DMS114 treated with DMSO at 0.1 percent for 48 hours (cell line): ENCODE measurements at regions not wholly inside any gene's neighbourhood (a gene's known extent, or its start where the extent isn't known, plus 50 kb on each side); places are given as distances from the start of the nearest gene placed in this dataset.
A peak's percentile ranks its signal among the peaks of the same experiment; 100 is the strongest.
"Not testable (repeated sequence)": the region's sequence is repeated elsewhere in the genome, so short reads cannot be mapped to it uniquely, and the experiment has no call there.

Experiments
- DNase-seq: peaks from one replicate; lab custom pipeline; 2025; ENCODE audit not compliant: unreplicated experiment; lab: John Stamatoyannopoulos, UW

- no peak for DNase-seq
Measured at GRCh38 chr6:114833211-114833610, 490.4 kb upstream of the HS3ST5 start.

DNA sequence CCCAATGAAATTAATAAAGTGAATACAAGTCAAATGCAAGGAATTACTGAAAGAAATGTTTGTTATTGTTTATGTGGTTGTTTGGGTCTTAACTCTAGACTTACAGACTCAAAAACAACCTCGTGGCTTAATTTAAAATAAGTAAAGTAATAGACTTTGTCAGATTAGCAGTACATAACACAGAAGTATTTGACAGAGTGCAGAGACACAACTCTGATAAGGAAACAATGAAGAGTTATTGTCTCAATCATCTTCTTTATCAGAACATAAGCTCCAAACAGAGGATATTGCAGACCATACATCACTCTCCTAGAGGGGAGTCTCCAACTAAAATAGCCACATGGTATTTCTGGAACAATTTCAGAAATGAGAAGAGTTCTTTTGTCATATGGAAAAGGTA lies 487.7 kb upstream of the HS3ST5 start:
- DNase-seq, result no peak

GRCh38 chr6:114827135-114827534 lies 484.3 kb upstream of the HS3ST5 start:
- no peak for DNase-seq

DNA sequence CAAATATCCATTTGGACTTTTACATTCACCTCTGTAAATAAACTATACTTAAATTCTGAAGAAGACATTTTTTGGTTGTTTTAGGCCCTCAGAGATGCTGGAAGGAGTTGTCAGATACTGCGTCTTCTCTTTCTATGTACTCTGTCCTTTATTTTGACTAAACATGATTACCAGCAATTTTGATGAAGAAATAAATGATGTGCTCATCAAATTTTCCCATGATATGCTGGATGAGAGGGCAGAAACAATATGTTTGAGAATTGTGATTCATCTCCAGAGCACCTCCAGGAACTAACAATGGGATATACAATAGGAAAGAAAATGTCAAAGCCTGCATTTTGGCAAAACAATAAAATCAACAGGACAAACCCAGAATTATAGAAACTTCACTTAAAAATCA lies 481.6 kb upstream of the HS3ST5 start:
- no peak for DNase-seq

GRCh38 chr6:114816678-114817077 lies 473.9 kb upstream of the HS3ST5 start:
- DNase-seq, result no peak

DNA sequence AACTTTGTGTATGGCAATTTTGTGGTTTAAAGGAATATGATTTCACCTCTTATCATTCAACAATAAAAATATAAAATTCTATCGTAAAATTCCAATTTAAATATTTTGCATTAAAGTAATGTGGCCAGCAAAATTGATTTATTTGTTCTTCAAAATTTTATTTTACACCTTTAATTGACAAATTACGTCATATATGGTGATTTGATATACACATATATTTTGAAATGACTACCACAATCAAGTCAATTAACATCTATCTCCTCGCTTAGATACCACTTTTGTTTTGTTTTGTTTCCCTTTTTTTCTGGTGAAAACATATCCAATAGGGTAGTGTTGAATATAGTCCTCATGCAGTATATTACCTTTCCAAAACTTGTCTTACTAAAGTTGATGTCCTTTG lies 467.6 kb upstream of the HS3ST5 start:
- no peak for DNase-seq

DNA sequence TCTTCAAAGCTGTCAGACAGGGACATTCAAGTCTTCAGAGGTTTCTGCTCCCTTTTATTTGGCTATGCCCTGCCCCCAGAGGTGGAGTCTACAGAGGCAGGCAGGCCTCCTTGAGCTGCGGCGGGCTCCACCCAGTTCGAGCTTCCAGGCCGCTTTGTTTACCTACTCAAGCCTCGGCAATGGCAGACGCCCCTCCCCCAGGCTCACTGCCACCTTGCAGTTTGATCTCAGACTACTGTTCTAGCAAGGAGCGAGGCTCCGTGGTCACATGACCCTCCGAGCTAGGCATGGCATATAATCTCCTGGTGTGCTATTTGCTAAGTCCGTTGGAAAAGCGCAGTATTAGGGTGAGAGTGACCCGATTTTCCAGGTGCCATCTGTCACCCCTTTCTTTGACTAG lies 462.6 kb upstream of the HS3ST5 start:
- DNase-seq, result not testable (repeated sequence)

- DNase-seq, result no peak
Measured at GRCh38 chr6:114796576-114796975, 453.8 kb upstream of the HS3ST5 start.

GRCh38 chr6:114793428-114793827 lies 450.6 kb upstream of the HS3ST5 start:
- DNase-seq, result no peak

DNA sequence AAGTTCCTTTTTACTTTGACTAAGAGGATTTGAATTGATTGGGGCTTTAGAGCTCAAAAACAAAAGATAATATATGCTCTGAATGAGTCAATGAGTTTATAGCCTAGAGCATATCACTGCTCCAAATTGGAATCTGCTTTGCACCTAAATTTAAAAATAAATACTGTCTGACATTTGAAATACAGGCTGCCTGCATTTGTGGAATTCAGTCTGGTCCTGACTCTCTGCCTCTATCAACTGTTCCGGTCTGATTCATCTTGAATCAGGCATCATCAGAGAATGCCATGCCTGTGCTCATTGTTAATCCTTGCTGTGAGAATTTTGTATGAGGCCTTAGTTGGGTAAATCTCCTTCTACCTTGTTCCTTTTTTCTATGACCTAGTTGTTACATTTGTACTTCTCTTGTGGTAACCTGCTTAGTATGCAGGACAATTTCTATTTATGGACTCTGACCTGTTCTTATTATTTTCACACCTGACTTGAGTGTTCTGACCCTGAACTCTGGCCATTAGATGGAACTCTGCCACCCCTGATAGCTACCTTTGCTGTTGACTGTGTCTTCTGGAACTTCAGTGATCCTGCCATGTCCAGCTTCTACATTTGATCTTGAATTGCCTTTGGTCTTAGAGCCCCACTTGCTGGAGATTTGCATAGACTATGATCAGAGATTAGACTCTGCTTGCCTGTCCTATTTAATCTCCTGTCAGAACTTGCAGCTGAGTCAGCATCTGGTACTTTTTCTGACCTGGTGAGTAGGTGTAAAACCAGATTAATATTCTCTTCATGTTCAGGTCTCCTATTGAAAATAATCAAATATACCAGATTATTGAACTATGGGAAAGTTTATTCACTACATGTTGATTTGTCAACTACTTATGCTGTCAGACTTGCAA lies 442.7 kb upstream of the HS3ST5 start:
- no peak for DNase-seq

DNA sequence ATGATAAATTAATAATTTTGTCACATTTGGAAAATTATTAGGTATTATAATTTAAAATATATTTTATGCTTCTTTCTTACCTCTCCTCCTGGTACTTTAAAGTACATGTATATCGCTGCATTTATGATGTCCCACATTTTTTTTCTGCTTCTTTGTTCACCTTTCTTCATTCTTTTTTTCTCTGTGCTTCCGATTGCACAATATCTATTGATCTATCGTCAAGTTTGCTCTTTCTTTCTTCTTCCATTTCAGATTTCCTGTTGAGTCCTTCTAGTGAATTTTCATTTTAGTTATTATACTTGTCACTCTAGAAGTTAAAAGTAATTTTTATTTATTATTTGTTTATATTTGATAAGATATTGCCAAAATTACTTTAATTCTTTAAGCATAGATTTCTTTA lies 441.0 kb upstream of the HS3ST5 start:
- DNase-seq, result no peak

- DNase-seq, result no peak
Measured at GRCh38 chr6:114783083-114783482, 440.3 kb upstream of the HS3ST5 start.

DNA sequence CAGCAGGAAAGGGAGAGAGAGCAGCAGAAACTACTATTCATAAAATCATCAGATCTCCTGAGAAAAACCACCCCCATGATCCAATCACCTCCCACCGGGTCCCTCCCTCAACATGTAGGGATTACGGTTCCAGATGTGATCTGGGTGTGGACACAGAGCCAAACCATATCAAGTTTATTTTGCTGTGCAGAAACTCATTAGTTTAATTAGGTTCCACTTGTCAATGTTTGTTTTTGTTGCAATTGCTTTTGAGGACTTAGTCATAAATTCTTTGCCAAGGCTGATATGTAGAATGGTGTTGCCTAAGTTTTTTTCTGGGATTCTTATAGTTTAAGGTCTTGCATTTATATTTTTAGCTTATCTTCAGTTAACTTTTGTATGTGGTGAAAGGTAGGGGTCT lies 422.0 kb upstream of the HS3ST5 start:
- DNase-seq, result no peak

GRCh38 chr6:114762145-114762544 lies 419.3 kb upstream of the HS3ST5 start:
- no peak for DNase-seq

DNA sequence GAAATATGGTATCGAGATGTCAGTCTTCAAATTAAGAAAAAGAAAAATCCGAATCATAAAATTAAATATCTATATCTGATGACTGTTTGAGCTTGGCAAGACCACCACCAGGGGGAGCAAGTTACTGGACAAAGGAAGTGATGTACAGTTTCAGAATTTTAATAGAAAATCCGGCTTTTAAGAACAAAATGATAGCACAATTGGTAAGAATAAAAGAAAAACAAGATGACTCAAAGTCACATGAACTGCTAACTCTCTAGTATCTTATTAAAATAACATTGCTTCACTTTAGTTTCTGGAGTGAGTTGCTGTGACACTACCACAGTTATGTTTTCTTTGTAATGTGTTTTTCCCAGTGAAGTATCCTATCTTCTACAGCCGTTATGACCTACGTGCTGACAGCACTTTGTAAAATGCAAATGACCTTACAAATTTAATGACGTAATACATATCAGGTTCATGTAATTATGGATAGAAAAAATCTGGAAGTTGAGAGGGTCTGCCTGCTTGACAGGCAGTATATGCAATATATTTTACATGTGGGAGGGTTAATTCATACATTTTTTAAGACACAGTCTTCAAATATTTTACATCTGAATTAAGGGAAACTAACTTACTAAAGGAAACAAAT lies 405.3 kb upstream of the HS3ST5 start:
- DNase-seq, result peak; percentile 11

GRCh38 chr6:114740547-114740946 lies 397.7 kb upstream of the HS3ST5 start:
- DNase-seq, result no peak

GRCh38 chr6:114739656-114740055 lies 396.8 kb upstream of the HS3ST5 start:
- DNase-seq, result no peak

- DNase-seq, result no peak
Measured at GRCh38 chr6:114735025-114735735, 392.4 kb upstream of the HS3ST5 start.

- DNase-seq, result no peak
Measured at GRCh38 chr6:114733596-114733995, 390.8 kb upstream of the HS3ST5 start.

- no peak for DNase-seq
Measured at GRCh38 chr6:114718716-114719270, 376.0 kb upstream of the HS3ST5 start.

GRCh38 chr6:114718186-114718585 lies 375.4 kb upstream of the HS3ST5 start:
- DNase-seq, result no peak
